ENCODE measurements at regions not wholly inside any gene's neighbourhood (a gene's known extent, or its start where the extent isn't known, plus 50 kb on each side); places are given as distances from the start of the nearest gene placed in this dataset.
A peak's percentile ranks its signal among the peaks of the same experiment; 100 is the strongest.

DNA sequence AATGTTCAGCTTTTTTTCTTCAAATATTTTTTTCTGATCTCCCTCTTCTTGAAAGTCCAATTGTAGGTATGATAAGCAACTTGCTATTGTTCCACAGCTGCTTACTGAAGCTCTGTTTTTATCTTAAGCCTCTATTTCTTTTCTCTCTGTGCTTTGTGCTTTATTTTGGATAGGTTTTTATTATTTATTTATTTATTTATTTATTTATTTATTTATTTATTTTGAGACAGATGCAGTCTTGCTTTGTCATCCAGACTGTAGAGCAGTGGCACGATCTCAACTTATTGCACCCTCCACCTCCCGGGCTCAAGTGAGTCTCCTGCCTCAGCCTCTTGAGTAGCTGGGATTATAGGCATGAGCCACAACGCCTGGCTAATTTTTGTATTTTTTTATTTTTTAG lies 199.4 kb downstream of the KLF12 start:
- DNase-seq (ENCODE audit: low read depth), result no peak

DNA sequence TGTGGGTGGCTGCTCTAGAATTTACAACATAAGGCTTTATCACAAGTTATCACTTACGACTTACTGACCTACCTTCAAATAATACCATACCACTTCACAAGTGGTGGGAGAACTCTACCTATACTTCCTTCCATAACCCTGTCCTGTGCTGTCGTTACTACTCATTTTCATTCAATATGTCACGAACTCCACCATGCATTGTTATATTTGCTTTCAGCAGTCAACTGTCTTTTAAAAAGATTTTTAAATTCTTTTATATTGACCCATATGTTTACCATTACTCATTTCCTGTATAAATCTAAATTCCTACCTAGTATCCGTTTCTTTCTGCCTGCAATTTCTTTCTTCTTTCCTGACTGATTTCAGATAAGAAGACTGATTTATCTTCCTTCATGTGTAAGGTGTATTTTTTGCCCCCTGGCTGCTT lies 200.0 kb downstream of the KLF12 start:
- DNase-seq (ENCODE audit: low read depth), result peak; percentile 58

DNA sequence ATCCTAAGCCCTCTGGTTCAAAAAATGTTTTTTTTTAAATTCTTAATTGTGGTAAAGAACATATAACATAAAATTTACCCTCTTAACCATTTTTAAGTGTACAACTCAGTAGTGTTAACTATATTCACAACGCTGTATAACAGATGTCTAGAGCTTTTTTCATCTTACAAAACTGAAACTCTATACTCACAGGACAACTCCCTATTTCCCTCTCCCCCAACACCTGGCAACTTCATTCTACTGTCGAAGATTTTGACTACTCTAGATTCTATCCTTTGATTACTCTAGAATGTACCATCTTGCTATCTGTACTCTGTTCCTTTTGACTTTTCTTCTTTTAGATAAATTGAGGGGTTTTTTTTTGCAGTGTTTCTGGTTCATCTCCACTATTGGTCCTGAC lies 200.4 kb downstream of the KLF12 start:
- DNase-seq (ENCODE audit: low read depth), result no peak

DNA sequence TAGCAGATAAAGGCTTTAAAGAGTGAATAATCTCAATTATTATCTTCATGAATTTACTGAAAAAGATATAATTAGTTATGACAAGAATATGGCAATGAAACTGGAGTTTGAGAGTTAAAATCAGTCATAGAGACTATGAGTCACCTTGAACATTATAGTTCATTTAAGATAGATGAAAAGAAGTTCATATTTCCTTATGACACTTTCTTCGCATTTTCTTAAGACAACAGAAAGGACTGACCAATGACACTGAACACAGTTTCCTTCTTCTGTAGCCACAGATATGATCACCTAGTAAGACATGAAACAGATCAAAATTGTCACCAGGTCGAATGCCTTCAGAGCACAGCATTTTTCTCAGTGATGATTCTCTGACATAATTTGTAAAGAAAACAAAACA lies 202.1 kb downstream of the KLF12 start:
- DNase-seq (ENCODE audit: low read depth), result no peak

DNA sequence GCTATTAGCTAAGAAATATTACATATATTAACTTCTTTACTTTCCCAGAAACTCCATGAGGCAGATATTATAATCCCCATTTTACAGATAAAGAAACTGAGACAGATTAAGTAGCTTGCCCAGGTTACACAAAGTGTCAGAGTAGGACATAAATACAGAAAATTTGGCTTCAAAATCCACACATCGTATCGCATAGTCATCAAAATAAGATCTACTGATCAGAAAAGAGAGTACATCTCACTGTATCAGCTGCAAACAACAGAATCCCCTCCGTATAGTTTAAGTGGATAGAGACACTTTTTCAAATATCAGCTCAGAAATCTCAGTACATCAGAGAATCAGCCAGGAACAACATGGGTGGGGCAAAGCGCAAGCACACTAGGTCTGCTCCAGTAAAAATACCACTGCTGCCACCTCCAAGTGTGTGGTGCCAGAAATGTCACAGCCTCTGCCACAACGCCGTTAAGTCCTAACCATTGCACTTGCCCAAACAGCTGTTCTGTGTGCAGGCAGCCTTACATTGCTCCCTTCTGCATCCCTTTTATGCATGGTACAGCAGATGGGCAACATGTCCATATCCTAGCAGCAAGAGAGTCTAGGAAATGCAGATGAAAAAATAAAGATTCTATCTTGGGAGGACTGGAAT lies 204.8 kb downstream of the KLF12 start:
- DNase-seq (ENCODE audit: low read depth), result no peak

DNA sequence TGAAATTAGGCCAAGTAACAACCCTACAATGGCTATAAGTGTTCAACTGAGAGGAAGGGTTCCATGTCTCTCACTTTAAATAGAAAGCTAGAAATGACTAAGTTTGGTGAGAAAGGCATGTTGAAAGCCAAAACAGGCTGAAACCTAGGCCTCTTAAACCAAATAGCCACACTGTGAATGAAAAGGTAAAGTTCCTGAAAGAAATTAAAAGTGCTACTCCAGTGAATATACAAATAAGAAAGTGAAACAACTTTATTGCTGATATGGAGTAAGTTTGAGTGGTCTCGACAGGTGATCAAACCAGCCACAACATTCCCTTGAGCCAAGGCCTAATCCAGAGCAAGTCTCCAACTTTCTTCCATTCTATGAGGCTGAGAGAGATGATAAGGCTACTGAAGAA lies 209.6 kb downstream of the KLF12 start:
- no peak for DNase-seq (ENCODE audit: low read depth)

DNA sequence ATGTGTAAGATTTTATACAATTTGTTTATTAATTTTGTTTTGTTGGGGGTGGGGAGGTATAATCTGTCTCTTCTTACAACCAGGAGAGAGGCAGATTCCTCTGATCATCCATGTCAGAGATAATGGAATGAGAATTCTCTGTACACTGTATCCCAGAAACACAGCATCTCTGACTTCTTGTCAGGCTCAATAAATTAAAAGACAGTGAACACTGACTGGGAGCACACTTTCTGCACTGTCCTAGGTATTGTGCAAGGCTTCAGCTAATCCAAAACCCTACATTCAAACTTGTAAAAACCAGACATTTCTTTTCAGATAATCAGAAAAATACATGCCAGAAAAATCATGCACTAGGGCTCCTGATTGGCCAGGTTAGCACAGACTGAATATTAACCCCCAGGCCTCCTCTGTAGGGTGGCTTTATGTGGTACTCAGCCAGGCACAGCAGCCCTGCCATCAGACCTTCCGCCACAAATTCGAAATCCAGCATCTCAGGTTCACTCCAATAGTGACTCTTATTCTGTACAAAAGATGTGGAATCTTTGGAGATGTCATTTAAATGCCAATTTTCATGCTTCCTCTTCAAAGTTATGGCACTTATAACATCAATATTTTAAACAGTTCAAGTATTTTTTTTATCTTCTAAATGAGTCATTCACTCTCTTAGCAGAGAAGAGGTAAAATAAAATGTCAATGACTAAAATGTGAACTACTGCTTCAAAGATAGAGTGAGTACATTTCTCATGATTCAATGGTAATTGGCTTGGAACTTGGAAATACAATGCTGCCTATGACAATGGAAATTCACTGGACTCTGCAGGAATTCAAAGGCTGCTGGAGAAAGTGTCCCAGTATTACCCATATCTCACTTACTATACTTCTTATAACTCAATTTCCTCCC lies 211.5 kb downstream of the KLF12 start:
- DNase-seq (ENCODE audit: low read depth), result peak; percentile 45

DNA sequence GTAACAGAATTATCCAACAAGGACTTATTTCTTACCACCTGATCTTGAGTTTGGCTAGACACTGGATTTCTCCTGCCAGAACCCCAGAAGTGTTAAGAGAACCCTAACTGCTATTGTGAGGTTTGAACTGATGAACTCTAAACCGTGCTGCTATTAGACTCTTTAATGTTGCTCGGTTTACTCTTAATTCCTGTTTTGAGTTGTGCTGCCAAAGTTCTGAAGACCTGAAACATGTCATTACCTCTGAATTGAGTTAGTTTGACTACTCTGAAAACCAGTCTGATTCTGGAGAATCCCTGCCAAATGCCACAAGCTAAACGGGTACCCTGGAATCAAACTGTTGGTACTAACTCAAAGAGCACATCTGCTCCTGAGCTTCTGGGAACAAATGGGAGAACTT lies 215.5 kb downstream of the KLF12 start:
- DNase-seq (ENCODE audit: low read depth), result no peak

DNA sequence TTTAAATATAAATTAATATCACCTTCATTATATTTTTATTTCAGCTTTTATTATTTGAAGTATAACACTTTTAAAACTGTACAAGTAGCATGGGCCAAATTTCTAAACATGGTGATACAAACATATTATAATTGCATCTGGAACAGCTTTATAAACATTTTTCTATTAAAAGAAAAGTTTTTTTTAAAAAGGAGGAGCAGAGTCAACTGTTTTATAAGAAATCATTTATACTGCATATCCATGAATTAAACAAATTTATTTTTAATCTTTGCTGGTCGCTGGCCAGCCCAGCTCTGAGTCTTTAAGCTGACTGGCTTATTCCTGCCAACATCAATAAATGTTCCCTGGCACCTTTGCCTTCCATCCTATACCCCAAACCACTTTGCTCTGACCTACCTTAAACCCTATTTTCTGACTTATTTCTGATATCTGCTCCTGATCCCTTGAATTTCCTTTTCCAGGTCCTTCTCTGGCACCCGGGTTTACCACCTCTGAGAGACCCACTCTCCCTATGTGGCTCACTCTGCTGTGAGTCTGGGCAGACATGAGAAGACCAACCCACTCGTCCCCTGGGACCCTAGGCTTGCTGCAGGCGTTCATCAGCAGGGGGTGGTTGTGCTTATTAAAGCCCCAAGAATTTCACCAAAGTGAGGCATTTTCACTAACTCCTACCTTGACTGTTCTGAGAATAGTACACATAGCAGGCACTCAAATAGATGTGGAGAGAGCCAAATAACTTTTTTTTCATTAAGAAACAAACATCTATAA lies 220.3 kb downstream of the KLF12 start:
- no peak for DNase-seq (ENCODE audit: low read depth)

DNA sequence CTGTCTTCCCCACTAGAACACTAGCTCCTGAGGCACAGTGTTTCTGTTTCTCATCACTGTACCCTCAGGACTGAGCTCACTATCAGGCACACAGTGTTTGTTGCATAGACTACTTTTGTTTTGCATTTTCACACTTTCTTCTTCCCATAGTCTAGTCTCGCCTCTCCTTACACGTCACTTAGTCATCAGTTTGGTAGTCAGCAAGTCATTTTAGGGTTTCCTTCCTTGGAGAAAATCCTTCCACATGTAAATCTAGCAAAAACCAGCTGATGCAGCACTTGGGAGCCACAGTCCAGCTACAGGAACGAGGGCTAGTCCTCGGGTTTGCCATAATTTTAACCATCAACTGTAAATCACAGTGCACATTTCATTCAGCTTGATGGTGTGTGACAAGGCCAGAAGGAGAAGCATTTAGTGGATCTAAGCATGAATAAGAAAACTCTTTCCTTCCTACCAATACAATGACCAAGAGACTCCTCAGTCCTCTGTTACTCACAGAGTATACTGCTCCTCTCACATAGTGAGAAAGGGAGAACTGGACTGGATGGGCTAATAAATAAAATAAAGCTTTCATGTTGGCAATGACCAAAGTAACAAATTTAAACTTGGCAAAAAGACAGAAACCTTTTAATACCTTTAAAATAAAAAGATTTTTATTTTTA lies 221.0 kb downstream of the KLF12 start:
- DNase-seq (ENCODE audit: low read depth), result peak; percentile 63

DNA sequence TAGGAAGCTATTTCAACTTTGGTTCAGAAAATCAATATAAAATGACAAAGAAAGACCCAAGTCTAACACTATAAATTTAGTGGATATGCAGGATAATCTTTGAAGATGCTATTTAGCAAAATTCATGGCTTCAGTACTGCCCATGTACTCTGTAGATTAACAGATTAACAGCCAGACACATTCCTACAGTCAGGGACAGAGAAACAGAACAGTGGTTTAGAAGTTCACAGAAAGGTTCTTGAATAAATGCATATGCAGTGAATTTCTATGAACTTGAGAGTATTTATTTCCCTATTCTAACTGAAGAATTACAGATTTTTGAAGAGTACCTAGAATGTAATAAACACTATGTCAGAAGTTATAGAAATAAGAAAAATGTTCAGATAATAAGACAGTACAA lies 222.8 kb downstream of the KLF12 start:
- no peak for DNase-seq (ENCODE audit: low read depth)

DNA sequence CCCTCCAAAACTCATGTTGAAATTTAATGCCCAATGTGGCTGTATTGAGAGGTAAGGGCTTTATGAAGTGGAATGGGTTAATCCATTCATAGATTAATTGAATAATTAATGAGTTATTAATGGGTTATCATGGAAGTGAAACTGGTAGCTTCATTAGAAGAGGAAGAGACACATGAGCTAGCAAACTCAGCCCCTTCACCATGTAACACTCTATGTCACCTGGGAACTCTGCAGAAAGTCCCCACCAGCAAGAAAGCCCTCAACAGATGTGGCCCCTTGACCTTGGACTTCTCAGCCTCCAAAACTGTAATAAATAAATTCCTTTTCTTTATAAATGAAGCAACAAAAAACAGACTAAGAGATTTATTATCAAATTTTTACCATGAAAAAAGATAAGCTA lies 223.5 kb downstream of the KLF12 start:
- no peak for DNase-seq (ENCODE audit: low read depth)

DNA sequence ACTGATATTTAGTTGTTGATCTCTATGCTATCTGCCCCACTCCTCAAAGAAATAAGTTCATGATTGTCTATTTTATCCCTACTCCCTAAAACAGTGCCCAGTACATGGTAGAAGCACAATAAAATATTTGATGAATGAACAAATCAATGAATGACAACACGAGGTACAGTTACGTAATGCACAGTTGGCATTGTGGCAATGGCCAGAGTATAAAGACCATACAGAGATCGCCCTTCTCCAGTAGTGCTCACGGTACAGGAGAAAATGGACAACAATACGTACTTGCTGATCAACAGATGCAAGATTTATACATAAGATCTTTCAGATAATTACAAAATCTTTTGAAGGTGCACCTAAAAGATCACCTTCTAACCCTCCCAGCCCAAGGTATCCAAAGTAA lies 225.4 kb downstream of the KLF12 start:
- DNase-seq (ENCODE audit: low read depth), result no peak

DNA sequence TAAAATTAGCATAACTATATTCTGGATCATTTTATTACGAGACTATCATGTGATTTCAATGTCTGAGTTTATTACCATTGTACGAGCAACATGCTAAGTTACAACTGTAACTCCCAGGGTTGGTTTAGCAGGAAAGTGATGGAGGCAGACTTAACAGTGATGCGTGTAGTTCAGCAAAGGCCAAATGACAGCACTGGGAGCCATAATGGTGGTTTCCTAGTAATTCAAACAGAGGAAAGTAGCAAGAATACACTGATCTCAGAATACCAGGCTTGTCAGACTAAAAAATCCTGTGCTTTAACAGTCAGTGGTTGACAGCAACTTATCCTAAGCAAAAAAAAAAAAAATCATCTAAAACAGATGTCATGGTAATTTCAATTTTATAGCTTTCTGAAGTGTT lies 229.6 kb downstream of the KLF12 start:
- DNase-seq (ENCODE audit: low read depth), result no peak

DNA sequence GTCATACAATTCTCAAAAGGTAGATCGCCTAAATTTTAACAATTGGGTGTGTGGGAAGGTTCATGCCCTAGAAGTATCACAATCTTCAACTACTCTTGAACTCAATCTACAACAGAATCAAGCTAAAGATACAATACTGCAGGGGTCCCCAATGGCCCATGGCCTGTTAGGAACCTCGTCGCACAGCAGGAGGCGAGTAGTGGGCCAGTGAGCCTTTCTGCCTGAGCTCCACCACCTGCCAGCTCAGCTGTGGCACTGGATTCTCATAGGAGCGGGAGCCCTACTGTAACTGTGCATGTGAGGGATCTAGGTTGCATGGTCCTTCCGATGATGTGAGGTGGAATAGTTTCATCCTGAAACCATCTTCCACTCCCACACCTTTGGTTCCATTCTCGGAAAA lies 230.6 kb downstream of the KLF12 start:
- no peak for DNase-seq (ENCODE audit: low read depth)

DNA sequence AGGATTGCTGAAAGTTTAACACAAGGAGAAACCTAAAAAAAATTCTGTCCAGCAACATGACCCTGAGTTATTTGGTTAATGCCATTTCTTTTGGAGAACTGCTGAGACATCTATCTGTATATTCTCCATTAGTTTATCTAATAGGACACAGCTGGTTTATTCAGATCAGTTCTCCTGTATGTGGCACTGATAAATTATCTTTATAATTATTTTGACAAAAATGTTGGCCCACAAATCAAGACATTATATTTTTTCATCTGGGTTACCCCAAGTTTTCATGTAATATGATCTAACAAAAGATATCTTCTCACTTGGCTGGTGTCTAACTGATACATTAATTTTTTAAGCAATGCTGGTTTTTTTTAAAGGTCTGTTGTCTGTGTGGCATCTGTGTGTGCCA lies 231.4 kb downstream of the KLF12 start:
- no peak for DNase-seq (ENCODE audit: low read depth)

DNA sequence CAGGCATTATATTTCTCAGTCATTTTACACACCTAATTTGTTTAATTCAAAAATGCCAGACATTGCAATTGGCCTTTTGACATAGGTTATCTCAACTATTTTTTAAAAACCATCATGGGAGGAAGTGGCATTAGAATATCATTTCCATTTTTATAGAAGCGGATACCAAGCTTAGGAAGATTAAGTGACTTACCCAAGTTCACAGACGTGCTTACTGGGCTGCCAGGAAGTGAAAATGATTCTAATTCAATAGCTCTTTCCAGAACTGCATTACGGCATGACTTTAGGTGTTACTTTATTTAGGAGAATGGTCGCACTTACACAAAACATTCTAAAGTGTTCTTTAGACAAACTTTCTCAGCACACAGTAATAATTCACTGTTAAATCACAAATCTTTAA lies 231.9 kb downstream of the KLF12 start:
- DNase-seq (ENCODE audit: low read depth), result no peak

DNA sequence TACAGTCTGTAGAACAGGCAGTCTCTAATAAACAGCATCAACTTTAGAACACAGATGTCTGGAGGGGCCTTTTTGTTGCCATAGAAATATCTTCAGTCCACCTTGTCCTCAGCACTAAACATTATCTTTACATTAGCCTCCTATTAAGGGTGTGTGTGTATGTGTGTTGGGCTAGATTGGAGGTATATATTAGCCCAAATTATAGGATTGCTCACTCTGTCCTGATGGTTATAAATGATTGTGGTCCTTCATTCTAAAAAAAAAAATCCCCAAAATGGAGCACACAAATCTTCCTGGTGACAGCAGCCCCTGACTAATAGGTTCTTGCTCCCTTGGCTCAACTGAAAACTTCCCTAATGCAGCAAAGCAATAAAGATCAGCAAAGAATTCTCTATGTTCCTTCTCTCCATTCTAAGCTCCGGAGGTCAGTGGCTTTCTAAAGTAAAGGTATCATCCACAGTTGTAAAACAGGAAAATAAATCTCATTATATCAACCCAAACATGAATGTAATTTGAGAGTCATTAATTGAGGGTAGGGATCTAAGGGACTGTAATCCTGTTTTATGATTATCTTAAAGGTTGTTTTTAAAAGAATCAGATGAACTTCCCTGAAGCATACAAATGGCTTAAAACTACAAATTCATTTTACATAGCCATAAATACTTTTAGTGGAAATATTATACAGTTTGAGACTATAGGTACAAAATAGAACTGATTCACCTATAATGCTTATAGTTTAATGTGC lies 232.7 kb downstream of the KLF12 start:
- no peak for DNase-seq (ENCODE audit: low read depth)

DNA sequence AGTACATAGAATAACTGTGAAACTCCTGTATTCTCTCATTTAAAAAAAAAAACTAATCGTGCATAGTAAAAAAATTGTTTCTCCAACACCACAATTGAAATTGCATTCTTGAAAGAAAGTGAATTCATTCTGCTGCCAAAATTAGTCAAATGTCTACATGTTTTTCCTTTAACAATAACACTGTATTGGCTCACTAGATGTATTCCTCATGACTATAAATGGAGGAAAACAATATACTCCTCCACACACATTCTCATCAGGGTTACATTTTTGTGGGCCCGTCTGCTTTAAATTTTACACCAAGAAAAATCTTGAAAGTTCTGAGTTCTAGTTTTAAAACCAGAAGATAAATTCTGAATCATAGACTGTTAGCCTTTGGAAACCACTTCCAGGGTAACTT lies 233.6 kb downstream of the KLF12 start:
- no peak for DNase-seq (ENCODE audit: low read depth)

DNA sequence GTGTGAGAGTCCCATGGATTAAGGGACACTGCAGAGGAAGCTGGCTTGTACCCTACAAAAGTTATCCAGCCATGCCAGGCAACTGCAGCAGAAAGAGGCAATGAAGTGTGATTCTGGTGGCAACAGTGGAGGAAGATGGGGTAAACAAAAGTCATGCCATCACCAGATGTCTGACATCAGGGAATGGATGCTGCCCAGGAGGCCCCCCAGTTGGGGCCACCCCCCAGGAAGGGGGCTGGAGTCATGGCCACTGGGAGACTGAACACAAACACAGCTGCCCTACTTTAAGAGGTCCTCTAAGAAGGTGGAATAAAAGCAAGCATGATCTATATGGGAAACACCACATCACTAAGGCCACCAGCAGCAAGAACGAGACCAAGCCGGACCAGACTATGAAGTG lies 235.3 kb downstream of the KLF12 start:
- no peak for DNase-seq (ENCODE audit: low read depth)

DNA sequence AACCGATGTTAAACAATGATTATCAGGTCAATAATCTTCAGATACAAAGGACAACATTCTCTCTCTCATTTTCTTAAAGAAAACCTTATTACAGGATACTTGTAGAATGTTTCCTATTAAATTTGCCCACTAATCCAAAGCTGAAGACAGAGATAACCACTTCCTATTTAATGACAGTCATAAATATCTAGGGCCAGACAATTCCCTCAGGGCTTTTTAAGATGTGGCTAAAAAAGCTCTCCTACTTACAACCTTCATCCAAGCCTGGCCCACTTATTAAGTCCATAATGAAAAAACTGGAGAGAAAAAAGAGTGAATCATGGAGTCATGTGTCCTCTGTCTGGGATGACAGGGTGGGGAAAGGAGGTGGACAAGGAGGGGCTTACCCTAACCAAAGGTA lies 235.9 kb downstream of the KLF12 start:
- peak; percentile 89 for DNase-seq (ENCODE audit: low read depth)

Measured in M059J (cell line).